ENCODE measurements at regions not wholly inside any gene's neighbourhood (a gene's known extent, or its start where the extent isn't known, plus 50 kb on each side); places are given as distances from the start of the nearest gene placed in this dataset.
A peak's percentile ranks its signal among the peaks of the same experiment; 100 is the strongest.
"Not testable (repeated sequence)": the region's sequence is repeated elsewhere in the genome, so short reads cannot be mapped to it uniquely, and the experiment has no call there.

GRCh38 chr2:85969367-85969766 is 80.6 kb upstream of the ST3GAL5 start:
- H3K4me3 Mint-ChIP-seq; H3K4me1 Mint-ChIP-seq (ENCODE audit: low read depth); H3K36me3 Mint-ChIP-seq (ENCODE audit: low read depth); H3K9me3 Mint-ChIP-seq; DNase-seq; H3K27ac Mint-ChIP-seq; H3K27me3 Mint-ChIP-seq: not testable (repeated sequence)

GRCh38 chr2:85965770-85966169 is 77.0 kb upstream of the ST3GAL5 start:
- H3K36me3 Mint-ChIP-seq (ENCODE audit: low read depth); H3K9me3 Mint-ChIP-seq; DNase-seq; H3K27ac Mint-ChIP-seq; H3K4me3 Mint-ChIP-seq; H3K27me3 Mint-ChIP-seq: not testable (repeated sequence)
- H3K4me1 Mint-ChIP-seq (ENCODE audit: low read depth), result peaks cover 12% of the 10 kb centered on the region

GRCh38 chr2:85963747-85964418 is 75.1 kb upstream of the ST3GAL5 start:
- H3K36me3 Mint-ChIP-seq (ENCODE audit: low read depth); H3K9me3 Mint-ChIP-seq; H3K4me3 Mint-ChIP-seq; H3K27me3 Mint-ChIP-seq; DNase-seq; H3K27ac Mint-ChIP-seq: not testable (repeated sequence)
- H3K4me1 Mint-ChIP-seq (ENCODE audit: low read depth), result peaks cover 12% of the 10 kb centered on the region

GRCh38 chr2:85963068-85963467 is 74.3 kb upstream of the ST3GAL5 start:
- no peaks in the 10 kb centered on the region for H3K27me3 Mint-ChIP-seq
- H3K9me3 Mint-ChIP-seq, result peaks cover 2% of the 10 kb centered on the region
- peaks cover 12% of the 10 kb centered on the region for H3K4me1 Mint-ChIP-seq (ENCODE audit: low read depth)
- no peaks in the 10 kb centered on the region for H3K36me3 Mint-ChIP-seq (ENCODE audit: low read depth)
- H3K27ac Mint-ChIP-seq, result no peak overlapping the region
- H3K4me3 Mint-ChIP-seq, result no peak overlapping the region
- no peak for DNase-seq

GRCh38 chr2:85961754-85962153 is 73.0 kb upstream of the ST3GAL5 start:
- no peak for DNase-seq
- H3K27ac Mint-ChIP-seq, result no peak overlapping the region
- no peak overlapping the region for H3K4me3 Mint-ChIP-seq
- peaks cover 2% of the 10 kb centered on the region for H3K9me3 Mint-ChIP-seq
- H3K36me3 Mint-ChIP-seq (ENCODE audit: low read depth), result no peaks in the 10 kb centered on the region
- H3K27me3 Mint-ChIP-seq, result no peaks in the 10 kb centered on the region
- peaks cover 12% of the 10 kb centered on the region for H3K4me1 Mint-ChIP-seq (ENCODE audit: low read depth)

GRCh38 chr2:85961053-85961452 is 72.3 kb upstream of the ST3GAL5 start:
- peaks cover 12% of the 10 kb centered on the region for H3K4me1 Mint-ChIP-seq (ENCODE audit: low read depth)
- H3K9me3 Mint-ChIP-seq, result peaks cover 2% of the 10 kb centered on the region
- H3K27me3 Mint-ChIP-seq, result no peaks in the 10 kb centered on the region
- DNase-seq, result no peak
- H3K36me3 Mint-ChIP-seq (ENCODE audit: low read depth), result no peaks in the 10 kb centered on the region
- H3K4me3 Mint-ChIP-seq, result no peak overlapping the region
- no peak overlapping the region for H3K27ac Mint-ChIP-seq

GRCh38 chr2:85959826-85960225 is 71.0 kb upstream of the ST3GAL5 start:
- no peaks in the 10 kb centered on the region for H3K9me3 Mint-ChIP-seq
- H3K27ac Mint-ChIP-seq, result no peak overlapping the region
- H3K36me3 Mint-ChIP-seq (ENCODE audit: low read depth), result no peaks in the 10 kb centered on the region
- peaks cover 12% of the 10 kb centered on the region for H3K4me1 Mint-ChIP-seq (ENCODE audit: low read depth)
- DNase-seq, result no peak
- no peaks in the 10 kb centered on the region for H3K27me3 Mint-ChIP-seq
- H3K4me3 Mint-ChIP-seq, result no peak overlapping the region

GRCh38 chr2:85959185-85959584 is 70.4 kb upstream of the ST3GAL5 start:
- H3K36me3 Mint-ChIP-seq (ENCODE audit: low read depth), result no peaks in the 10 kb centered on the region
- no peak overlapping the region for H3K4me3 Mint-ChIP-seq
- no peaks in the 10 kb centered on the region for H3K27me3 Mint-ChIP-seq
- peaks cover 12% of the 10 kb centered on the region for H3K4me1 Mint-ChIP-seq (ENCODE audit: low read depth)
- H3K9me3 Mint-ChIP-seq, result no peaks in the 10 kb centered on the region
- no peak overlapping the region for H3K27ac Mint-ChIP-seq
- no peak for DNase-seq

GRCh38 chr2:85958731-85959130 is 69.9 kb upstream of the ST3GAL5 start:
- H3K27ac Mint-ChIP-seq, result no peak overlapping the region

GRCh38 chr2:85957256-85957655 is 68.5 kb upstream of the ST3GAL5 start:
- no peaks in the 10 kb centered on the region for H3K27me3 Mint-ChIP-seq
- H3K4me1 Mint-ChIP-seq (ENCODE audit: low read depth), result no peaks in the 10 kb centered on the region
- H3K4me3 Mint-ChIP-seq, result no peak overlapping the region
- H3K36me3 Mint-ChIP-seq (ENCODE audit: low read depth), result no peaks in the 10 kb centered on the region
- H3K27ac Mint-ChIP-seq, result no peak overlapping the region
- no peaks in the 10 kb centered on the region for H3K9me3 Mint-ChIP-seq
- no peak for DNase-seq

More at GRCh38 chr2:85958731-85959130, 69.9 kb upstream of the ST3GAL5 start:
- Mint-ChIP-seq H3K36me3 (ENCODE audit: low read depth) (no peaks in the 10 kb centered on the region), H3K27me3 (no peaks in the 10 kb centered on the region), H3K4me1 (ENCODE audit: low read depth) (peaks cover 10% of the 10 kb centered on the region), H3K4me3 (no peak overlapping the region), H3K9me3 (no peaks in the 10 kb centered on the region)
- no peak for DNase-seq

- Mint-ChIP-seq H3K36me3 (ENCODE audit: low read depth) (no peaks in the 10 kb centered on the region), H3K27ac (no peak overlapping the region), H3K4me3 (no peak overlapping the region), H3K9me3 (no peaks in the 10 kb centered on the region), H3K27me3 (no peaks in the 10 kb centered on the region), H3K4me1 (ENCODE audit: low read depth) (no peaks in the 10 kb centered on the region)
- DNase-seq, result no peak
Measured at GRCh38 chr2:85956646-85957039, 67.9 kb upstream of the ST3GAL5 start.

- H3K9me3 Mint-ChIP-seq, result no peaks in the 10 kb centered on the region
Measured at GRCh38 chr2:85954590-85955458, 66.0 kb upstream of the ST3GAL5 start.

GRCh38 chr2:85954192-85954589 is 65.4 kb upstream of the ST3GAL5 start:
- no peaks in the 10 kb centered on the region for H3K36me3 Mint-ChIP-seq (ENCODE audit: low read depth)
- H3K27me3 Mint-ChIP-seq, result no peaks in the 10 kb centered on the region
- no peak for DNase-seq
- no peak overlapping the region for H3K27ac Mint-ChIP-seq
- no peak overlapping the region for H3K4me3 Mint-ChIP-seq
- H3K4me1 Mint-ChIP-seq (ENCODE audit: low read depth), result no peaks in the 10 kb centered on the region
- H3K9me3 Mint-ChIP-seq, result no peaks in the 10 kb centered on the region

More at GRCh38 chr2:85954590-85955458, 66.0 kb upstream of the ST3GAL5 start:
- H3K27ac Mint-ChIP-seq, result no peak overlapping the region
- no peaks in the 10 kb centered on the region for H3K4me1 Mint-ChIP-seq (ENCODE audit: low read depth)
- DNase-seq, result no peak
- H3K4me3 Mint-ChIP-seq, result no peak overlapping the region
- no peaks in the 10 kb centered on the region for H3K36me3 Mint-ChIP-seq (ENCODE audit: low read depth)
- H3K27me3 Mint-ChIP-seq, result no peaks in the 10 kb centered on the region

- Mint-ChIP-seq H3K36me3 (ENCODE audit: low read depth) (no peaks in the 10 kb centered on the region), H3K27ac (no peak overlapping the region), H3K4me1 (ENCODE audit: low read depth) (no peaks in the 10 kb centered on the region), H3K27me3 (no peaks in the 10 kb centered on the region), H3K4me3 (no peak overlapping the region), H3K9me3 (no peaks in the 10 kb centered on the region)
- no peak for DNase-seq
Measured at GRCh38 chr2:85953476-85953875, 64.7 kb upstream of the ST3GAL5 start.

GRCh38 chr2:85952196-85952734 is 63.5 kb upstream of the ST3GAL5 start:
- H3K27ac Mint-ChIP-seq, result peak overlapping the region; percentile 13
- no peak for DNase-seq
- H3K4me3 Mint-ChIP-seq, result no peak overlapping the region
- H3K4me1 Mint-ChIP-seq (ENCODE audit: low read depth), result no peaks in the 10 kb centered on the region
- H3K27me3 Mint-ChIP-seq, result no peaks in the 10 kb centered on the region
- no peaks in the 10 kb centered on the region for H3K36me3 Mint-ChIP-seq (ENCODE audit: low read depth)
- H3K9me3 Mint-ChIP-seq, result peaks cover 4% of the 10 kb centered on the region

Data from activated T-cell treated with anti-CD3 and anti-CD28 coated beads, Interleukin-2, amount 50 U/mL, for 24 hours (primary cell).